A549 (cell line): ENCODE measurements at regions not wholly inside any gene's neighbourhood (a gene's known extent, or its start where the extent isn't known, plus 50 kb on each side); places are given as distances from the start of the nearest gene placed in this dataset.

Source experiments
- ATAC-seq, 2 experiments: fragments of 200-7000 bp in 1 of 2; fragments of >200 bp in 1 of 2; cut with Nextera tagmentation in 1 of 2; cut with Tn5 transposase in 1 of 2; 3 replicates each; pipeline versions ENCODE4 v1.8.0 to v1.9.1; 2018 to 2020; ENCODE audit warnings: mild to moderate bottlenecking in 1 of 2, moderate library complexity in 1 of 2
- CTCF ChIA-PET: fragments of 300-600 bp; sonication (Branson Sonifier 250); formaldehyde crosslinking; extraction: SDS; loops from one replicate; lab custom pipeline; 2021; ENCODE audit warnings: antibody characterized with exemption, inconsistent platforms; lab: Yijun Ruan, JAX
- POLR2A ChIA-PET: fragments of 350-600 bp; formaldehyde crosslinking; extraction: SDS; loops from one replicate; lab custom pipeline; 2021; ENCODE audit warnings: antibody characterized with exemption, inconsistent platforms; lab: Yijun Ruan, JAX
- DNase-seq, 2 experiments: peaks; one replicate each; pipeline versions ENCODE4 v3.0.0 to v3.0.0-alpha.2; 2011 to 2016; ENCODE audit warnings: low read depth in 1 of 2, low spot score in 1 of 2
- FAIRE-seq: peaks from 2 replicates; lab custom pipeline; 2011; peaks lifted over from hg19 to GRCh38; lab: Jason Lieb, UNC
- H3K27ac ChIP-seq, 2 experiments: fragments of >200 bp; sonication (Bioruptor Twin); formaldehyde crosslinking; 3 replicates each; pipeline ENCODE4 v1.5.1; 2016 to 2017
- H3K4me1 ChIP-seq: fragments of >200 bp; sonication (Bioruptor Twin); formaldehyde crosslinking; 3 replicates; pipeline ENCODE4 v1.6.1; 2016
- H3K4me2 ChIP-seq: fragments of >200 bp; sonication (Bioruptor Twin); formaldehyde crosslinking; 3 replicates; pipeline ENCODE4 v1.6.1; 2016
- H3K4me3 ChIP-seq: fragments of >200 bp; sonication (Bioruptor Twin); formaldehyde crosslinking; 3 replicates; pipeline ENCODE4 v1.5.1; 2016
- H3K9me3 ChIP-seq: fragments of >200 bp; sonication (Bioruptor Twin); formaldehyde crosslinking; 3 replicates; pipeline ENCODE4 v1.6.1; 2016
- ATOH8 ChIP-seq: fragments of 250-450 bp; sonication (Bioruptor Pico); IDR thresholded peaks from 2 replicates; pipeline ENCODE4 v1.5.0; 2020; ENCODE audit warnings: low read depth, mild to moderate bottlenecking, moderate library complexity
- CEBPB ChIP-seq, 2 experiments: fragments of >200 bp in 1 of 2; sonication (Bioruptor Twin) in 1 of 2; formaldehyde crosslinking in 1 of 2; IDR thresholded peaks; 2 replicates each; pipeline ENCODE4 v1.6.1; 2012 to 2016
- E2F6 ChIP-seq: IDR thresholded peaks from 2 replicates; pipeline ENCODE4 v1.6.1; 2012; ENCODE audit warnings: low read depth, borderline replicate concordance
- EHMT2 ChIP-seq: fragments of 200-600 bp; sonication (generic); IDR thresholded peaks from 2 replicates; pipeline ENCODE4 v1.6.1; 2016; ENCODE audit warnings: antibody characterized with exemption, low read depth, mild to moderate bottlenecking, moderate library complexity
- FOSB ChIP-seq: fragments of 250-450 bp; sonication (Bioruptor Pico); IDR thresholded peaks from 2 replicates; pipeline ENCODE4 v1.5.0; 2020; ENCODE audit warnings: mild to moderate bottlenecking, moderate library complexity
- FOSL2 ChIP-seq, 2 experiments: fragments of 450-650 bp in 1 of 2; fragments of >200 bp in 1 of 2; sonication (Bioruptor Twin) in 1 of 2; formaldehyde crosslinking; IDR thresholded peaks; 2 replicates each; pipeline versions ENCODE4 v1.5.0 to v1.6.1; 2016 to 2020; ENCODE audit warnings: mild to moderate bottlenecking in 1 of 2, moderate library complexity in 1 of 2
- HMGXB4 ChIP-seq: fragments of 250-450 bp; sonication (Bioruptor Pico); IDR thresholded peaks from 2 replicates; pipeline ENCODE4 v1.5.0; 2021; ENCODE audit warnings: mild to moderate bottlenecking, moderate library complexity, borderline replicate concordance
- HOXB13 ChIP-seq: fragments of 250-450 bp; sonication (Bioruptor Pico); IDR thresholded peaks from 2 replicates; pipeline ENCODE4 v1.5.0; 2020; ENCODE audit warnings: low read depth, mild to moderate bottlenecking, moderate library complexity
- KDM5A ChIP-seq: fragments of 200-600 bp; sonication (generic); IDR thresholded peaks from 2 replicates; pipeline ENCODE4 v1.6.1; 2016; ENCODE audit warnings: antibody characterized with exemption, mild to moderate bottlenecking
- MAFK ChIP-seq: fragments of 450-650 bp; IDR thresholded peaks from 2 replicates; pipeline ENCODE4 v1.6.1; 2014; ENCODE audit not compliant: partially characterized antibody
- MAZ ChIP-seq: fragments of 150-350 bp; IDR thresholded peaks from 2 replicates; pipeline ENCODE4 v1.6.1; 2014; ENCODE audit warnings: antibody characterized with exemption, low read depth, low read length, borderline replicate concordance
- MYC ChIP-seq: IDR thresholded peaks from 2 replicates; pipeline ENCODE4 v1.6.1; 2012; ENCODE audit warnings: mild to moderate bottlenecking, inconsistent platforms, low read length, improper control_type of control experiment, borderline replicate concordance
- NR3C1 ChIP-seq: fragments of >200 bp; sonication (Bioruptor Twin); formaldehyde crosslinking; IDR thresholded peaks from 3 replicates; pipeline ENCODE4 v1.6.1; 2017
- PHF8 ChIP-seq: fragments of 200-600 bp; sonication (generic); IDR thresholded peaks from 2 replicates; pipeline ENCODE4 v1.6.1; 2016; ENCODE audit warnings: low read depth, mild to moderate bottlenecking, antibody characterized with exemption, moderate library complexity, borderline replicate concordance
- POLR2A ChIP-seq: IDR thresholded peaks from 2 replicates; pipeline ENCODE4 v1.6.1; 2012; ENCODE audit warnings: mild to moderate bottlenecking, low read length
- RCOR1 ChIP-seq: fragments of 150-350 bp; IDR thresholded peaks from 2 replicates; pipeline ENCODE4 v1.6.1; 2014; ENCODE audit warnings: antibody characterized with exemption, low read length, low read depth
- REST ChIP-seq: fragments of 200-600 bp; sonication (generic); IDR thresholded peaks from 2 replicates; pipeline ENCODE4 v1.6.1; 2016; ENCODE audit warnings: antibody characterized with exemption, mild to moderate bottlenecking, moderate library complexity
- RNF2 ChIP-seq: fragments of 200-600 bp; sonication (generic); IDR thresholded peaks from 2 replicates; pipeline ENCODE4 v1.6.1; 2016; ENCODE audit warnings: low read depth, mild to moderate bottlenecking, antibody characterized with exemption, moderate library complexity, borderline replicate concordance
- TP53 ChIP-seq: fragments of 250-450 bp; sonication (Bioruptor Pico); IDR thresholded peaks from 2 replicates; pipeline ENCODE4 v1.5.0; 2021; ENCODE audit warnings: mild to moderate bottlenecking, moderate library complexity
- USF2 ChIP-seq: fragments of 450-650 bp; IDR thresholded peaks from 2 replicates; pipeline ENCODE4 v1.6.1; 2014; ENCODE audit warnings: antibody characterized with exemption
- ZFP36 ChIP-seq: fragments of 450-650 bp; IDR thresholded peaks from 2 replicates; pipeline ENCODE4 v1.6.1; 2014; ENCODE audit warnings: borderline replicate concordance; ENCODE audit not compliant: partially characterized antibody
- ZNF302 ChIP-seq: fragments of 250-450 bp; sonication (Bioruptor Pico); IDR thresholded peaks from 2 replicates; pipeline ENCODE4 v1.9.0; 2021; ENCODE audit warnings: inconsistent platforms, mild to moderate bottlenecking, moderate library complexity
- WGBS: methylation state at CpG from one replicate; pipeline ENCODE4 v1.1.6; 2017; ENCODE audit errors: missing lambda C conversion rate; 5-methylcytosine and 5-hydroxymethylcytosine counted together

- H3K27ac ChIP-seq, result no peak overlapping the region
- ChIA-PET POLR2A (no interaction called here), CTCF (no interaction called here)
- DNase-seq, result no peak
- no peak overlapping the region for H3K4me3 ChIP-seq
- FAIRE-seq, result no peak
- H3K9me3 ChIP-seq, result no peaks in the 10 kb centered on the region
- H3K4me2 ChIP-seq, result no peak overlapping the region
- H3K4me1 ChIP-seq, result no peaks in the 10 kb centered on the region
- TF ChIP-seq NR3C1, result no peak
- TF ChIP-seq ZNF302 (CRISPR knock-in tag), result no peak
- TF ChIP-seq PHF8, result no peak
- TF ChIP-seq MAZ, result no peak
- TF ChIP-seq TP53 (CRISPR knock-in tag), result no peak
- no peak for TF ChIP-seq ZFP36
- no peak for TF ChIP-seq FOSB
- no peak for TF ChIP-seq MAFK
- no peak for TF ChIP-seq E2F6
- TF ChIP-seq HOXB13 (CRISPR knock-in tag), result no peak
- TF ChIP-seq REST, result no peak
- no peak for TF ChIP-seq RCOR1
- no peak for TF ChIP-seq EHMT2
- no peak for TF ChIP-seq FOSL2 (IDR thresholded peaks at IDR 0.05)
- TF ChIP-seq FOSL2 (CRISPR knock-in tag; IDR thresholded peaks at IDR 0.05), result no peak
- TF ChIP-seq RNF2, result no peak
- ATAC-seq, result no peak
- WGBS, result 56% methylated on average over 10 of the region's 19 CpGs
These were observed 578.7 kb downstream of the BCOR start for GRCh38 chrX:39519030-39519488.

GRCh38 chrX:39519566-39520301, 578.0 kb downstream of the BCOR start:
- WGBS, result 31% methylated on average over 13 of the region's 14 CpGs
- Histone ChIP-seq H3K9me3 (no peaks in the 10 kb centered on the region), H3K4me3 (no peak overlapping the region), H3K4me2 (no peak overlapping the region), H3K4me1 (no peaks in the 10 kb centered on the region), H3K27ac (no peak overlapping the region)
- ChIA-PET CTCF (no interaction called here), POLR2A (no interaction called here)
- no peak for DNase-seq
- TF ChIP-seq MYC (no peak), USF2 (no peak), ATOH8 (CRISPR knock-in tag) (no peak), EHMT2 (no peak), HMGXB4 (no peak), KDM5A (no peak), CEBPB (IDR thresholded peaks at IDR 0.05) (no peak), MAFK (no peak), POLR2A (no peak)
- peak; percentile 46 for FAIRE-seq
- no peak for ATAC-seq
